ENCODE measurements at regions not wholly inside any gene's neighbourhood (a gene's known extent, or its start where the extent isn't known, plus 50 kb on each side); places are given as distances from the start of the nearest gene placed in this dataset.
"Not testable (repeated sequence)": the region's sequence is repeated elsewhere in the genome, so short reads cannot be mapped to it uniquely, and the experiment has no call there.

GRCh38 chr5:145629047-145629446, 206.1 kb downstream of the PRELID2 start:
- no peaks in the 10 kb centered on the region for H3K27me3 Mint-ChIP-seq (ENCODE audit: unreplicated experiment)
- H3K9me3 Mint-ChIP-seq (ENCODE audit: low read depth, unreplicated experiment), result peaks cover 2% of the 10 kb centered on the region
- H3K4me3 Mint-ChIP-seq (ENCODE audit: low read depth, unreplicated experiment), result no peak overlapping the region
- DNase-seq, result no peak
- intact Hi-C loops (cut with micrococcal nuclease; ENCODE audit: unreplicated experiment), result no loop called here
- H3K27ac Mint-ChIP-seq (ENCODE audit: unreplicated experiment), result no peak overlapping the region
- no TSS peak for BruUV-seq (replicated peaks)
- H3K36me3 Mint-ChIP-seq (ENCODE audit: insufficient read depth, unreplicated experiment), result no peaks in the 10 kb centered on the region
- TF ChIP-seq CTCF (IDR thresholded peaks at IDR 0.05; ENCODE audit: unreplicated experiment), result no peak
- H3K4me1 Mint-ChIP-seq (ENCODE audit: low read depth, unreplicated experiment), result peaks cover 3% of the 10 kb centered on the region
- CTCF ChIA-PET, result no interaction called here

GRCh38 chr5:145628525-145628924, 206.6 kb downstream of the PRELID2 start:
- H3K4me3 Mint-ChIP-seq (ENCODE audit: low read depth, unreplicated experiment), result no peak overlapping the region
- no peak for DNase-seq
- intact Hi-C loops (cut with micrococcal nuclease; ENCODE audit: unreplicated experiment), result no loop called here
- BruUV-seq (replicated peaks), result no TSS peak
- TF ChIP-seq CTCF (IDR thresholded peaks at IDR 0.05; ENCODE audit: unreplicated experiment), result no peak
- CTCF ChIA-PET, result no interaction called here
- H3K9me3 Mint-ChIP-seq (ENCODE audit: low read depth, unreplicated experiment), result peaks cover 4% of the 10 kb centered on the region
- no peak overlapping the region for H3K27ac Mint-ChIP-seq (ENCODE audit: unreplicated experiment)
- H3K4me1 Mint-ChIP-seq (ENCODE audit: low read depth, unreplicated experiment), result no peaks in the 10 kb centered on the region
- no peaks in the 10 kb centered on the region for H3K27me3 Mint-ChIP-seq (ENCODE audit: unreplicated experiment)
- no peaks in the 10 kb centered on the region for H3K36me3 Mint-ChIP-seq (ENCODE audit: insufficient read depth, unreplicated experiment)

GRCh38 chr5:145619806-145620310, 215.3 kb downstream of the PRELID2 start:
- no TSS peak for BruUV-seq (replicated peaks)
- H3K27me3 Mint-ChIP-seq (ENCODE audit: unreplicated experiment), result no peaks in the 10 kb centered on the region
- TF ChIP-seq CTCF (IDR thresholded peaks at IDR 0.05; ENCODE audit: unreplicated experiment), result no peak

GRCh38 chr5:145616739-145617138, 218.4 kb downstream of the PRELID2 start:
- H3K9me3 Mint-ChIP-seq (ENCODE audit: low read depth, unreplicated experiment); H3K27me3 Mint-ChIP-seq (ENCODE audit: unreplicated experiment); CTCF ChIA-PET; BruUV-seq (replicated peaks); H3K27ac Mint-ChIP-seq (ENCODE audit: unreplicated experiment); H3K36me3 Mint-ChIP-seq (ENCODE audit: insufficient read depth, unreplicated experiment); H3K4me1 Mint-ChIP-seq (ENCODE audit: low read depth, unreplicated experiment); intact Hi-C loops (cut with micrococcal nuclease; ENCODE audit: unreplicated experiment); DNase-seq; H3K4me3 Mint-ChIP-seq (ENCODE audit: low read depth, unreplicated experiment): not testable (repeated sequence)

More at GRCh38 chr5:145619806-145620310, 215.3 kb downstream of the PRELID2 start:
- Mint-ChIP-seq H3K4me3 (ENCODE audit: low read depth, unreplicated experiment) (no peak overlapping the region), H3K9me3 (ENCODE audit: low read depth, unreplicated experiment) (peaks cover 12% of the 10 kb centered on the region), H3K27ac (ENCODE audit: unreplicated experiment) (no peak overlapping the region), H3K36me3 (ENCODE audit: insufficient read depth, unreplicated experiment) (no peaks in the 10 kb centered on the region), H3K4me1 (ENCODE audit: low read depth, unreplicated experiment) (no peaks in the 10 kb centered on the region)
- CTCF ChIA-PET, result no interaction called here
- intact Hi-C loops (cut with micrococcal nuclease; ENCODE audit: unreplicated experiment), result no loop called here
- no peak for DNase-seq

GRCh38 chr5:145598983-145599382, 236.2 kb downstream of the PRELID2 start:
- no peak for TF ChIP-seq CTCF (IDR thresholded peaks at IDR 0.05; ENCODE audit: unreplicated experiment)
- intact Hi-C loops (cut with micrococcal nuclease; ENCODE audit: unreplicated experiment), result no loop called here
- no peak overlapping the region for H3K27ac Mint-ChIP-seq (ENCODE audit: unreplicated experiment)
- H3K27me3 Mint-ChIP-seq (ENCODE audit: unreplicated experiment), result no peaks in the 10 kb centered on the region
- no TSS peak for BruUV-seq (replicated peaks)
- H3K4me3 Mint-ChIP-seq (ENCODE audit: low read depth, unreplicated experiment), result no peak overlapping the region
- H3K4me1 Mint-ChIP-seq (ENCODE audit: low read depth, unreplicated experiment), result no peaks in the 10 kb centered on the region
- DNase-seq, result no peak
- H3K9me3 Mint-ChIP-seq (ENCODE audit: low read depth, unreplicated experiment), result no peaks in the 10 kb centered on the region
- no peaks in the 10 kb centered on the region for H3K36me3 Mint-ChIP-seq (ENCODE audit: insufficient read depth, unreplicated experiment)
- CTCF ChIA-PET, result no interaction called here
